Renal cortical epithelial cell (primary cell): ENCODE measurements at regions not wholly inside any gene's neighbourhood (a gene's known extent, or its start where the extent isn't known, plus 50 kb on each side); places are given as distances from the start of the nearest gene placed in this dataset.
"Not testable (repeated sequence)": the region's sequence is repeated elsewhere in the genome, so short reads cannot be mapped to it uniquely, and the experiment has no call there.

Experiments used
- DNase-seq: peaks from one replicate; pipeline ENCODE4 v3.0.0-alpha.2; 2011; ENCODE audit warnings: low read depth

DNA sequence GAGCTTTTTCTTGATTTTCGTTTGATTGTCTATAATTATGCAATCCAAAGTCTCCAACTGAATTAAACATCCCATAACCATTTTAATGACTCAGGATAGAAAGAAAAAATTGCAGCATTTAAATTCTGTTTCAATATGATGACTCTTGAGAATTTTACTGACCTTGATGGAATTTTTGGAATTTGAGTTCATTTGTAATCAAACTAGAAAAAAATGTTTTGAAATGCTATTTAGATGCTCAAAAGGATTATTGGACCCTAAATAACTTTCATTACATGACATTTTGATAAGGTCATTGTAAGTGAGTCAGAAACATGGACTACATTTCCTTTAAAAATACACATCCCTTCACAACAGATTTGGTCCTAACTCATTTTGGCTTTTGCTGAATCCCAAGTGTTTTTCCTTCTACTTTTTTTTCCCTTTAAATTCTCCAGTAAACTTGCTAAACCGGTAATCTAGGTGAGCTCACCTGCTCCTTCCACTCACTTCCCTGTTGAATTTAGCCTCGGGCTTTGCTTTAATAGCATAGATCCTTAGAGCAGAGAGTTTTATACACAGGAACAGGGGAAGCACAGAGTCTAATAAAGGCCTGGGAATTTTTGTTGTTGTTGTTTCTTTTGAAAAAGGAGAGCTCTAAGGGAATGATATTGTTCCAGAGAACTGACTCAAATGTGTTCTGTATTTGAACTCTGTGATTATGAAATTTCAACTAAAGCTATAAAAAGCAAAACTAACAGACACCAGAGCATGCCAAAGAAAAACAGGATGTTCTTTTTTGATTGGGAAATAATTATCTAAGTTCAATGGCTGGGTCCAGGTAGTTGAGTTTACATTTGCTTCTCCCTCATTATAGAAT is 1088.2 kb upstream of the CITED2 start:
- peak; percentile 96 for DNase-seq

DNA sequence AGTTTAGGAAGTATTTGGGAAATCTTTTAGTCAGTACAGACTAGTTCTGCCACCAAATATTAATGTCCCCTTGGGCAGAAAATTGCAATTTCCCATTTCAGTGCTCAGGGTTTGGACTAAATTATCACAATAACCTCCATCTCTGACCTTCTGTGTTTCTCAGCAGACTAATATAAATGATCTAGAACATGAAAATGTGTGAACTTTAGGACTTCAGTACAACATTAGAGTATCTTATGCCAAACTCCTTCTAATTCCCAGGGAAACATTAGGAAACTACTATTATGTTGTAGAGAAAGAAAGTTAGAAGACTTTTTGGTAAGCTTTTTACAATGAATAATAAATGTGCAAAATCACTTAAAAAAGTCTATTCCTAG is 1087.6 kb upstream of the CITED2 start:
- no peak for DNase-seq

DNA sequence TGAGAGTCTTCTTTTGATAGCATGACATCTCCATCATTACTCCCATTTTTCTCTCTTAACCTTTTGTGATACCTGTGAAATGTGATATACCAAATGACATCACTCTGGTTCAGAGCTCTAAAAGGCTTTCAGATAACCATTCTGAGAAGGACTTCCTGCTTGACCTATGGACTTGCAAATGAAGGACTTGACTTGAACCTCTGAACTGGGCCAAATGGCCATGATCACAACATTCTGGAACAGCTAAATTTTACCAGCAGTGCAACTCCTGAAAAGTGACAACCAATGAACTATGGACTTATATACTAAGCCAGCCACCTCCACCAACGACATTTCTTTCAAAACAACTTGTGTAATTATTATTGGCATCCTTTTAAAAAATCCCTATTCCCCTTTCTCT is 1085.8 kb upstream of the CITED2 start:
- no peak for DNase-seq

DNA sequence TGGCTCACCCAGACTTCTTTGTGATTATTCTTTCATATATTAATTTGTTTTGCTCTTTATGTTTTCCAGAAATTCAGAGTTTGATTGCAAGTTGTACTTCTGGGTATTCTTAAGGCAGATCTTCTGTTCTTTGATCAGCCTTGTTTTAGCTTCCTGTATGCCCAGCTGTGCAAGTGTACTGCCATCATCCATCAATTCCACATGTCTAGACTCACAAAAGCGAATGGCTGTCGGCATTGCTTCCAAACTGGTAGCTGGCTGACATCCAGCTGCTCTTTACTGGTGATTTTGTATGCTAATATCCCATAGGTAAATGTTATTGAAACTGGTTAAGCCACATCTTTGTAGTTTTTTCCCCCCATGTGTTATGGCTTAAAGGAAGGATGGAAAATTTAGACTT is 1084.8 kb upstream of the CITED2 start:
- no peak for DNase-seq

DNA sequence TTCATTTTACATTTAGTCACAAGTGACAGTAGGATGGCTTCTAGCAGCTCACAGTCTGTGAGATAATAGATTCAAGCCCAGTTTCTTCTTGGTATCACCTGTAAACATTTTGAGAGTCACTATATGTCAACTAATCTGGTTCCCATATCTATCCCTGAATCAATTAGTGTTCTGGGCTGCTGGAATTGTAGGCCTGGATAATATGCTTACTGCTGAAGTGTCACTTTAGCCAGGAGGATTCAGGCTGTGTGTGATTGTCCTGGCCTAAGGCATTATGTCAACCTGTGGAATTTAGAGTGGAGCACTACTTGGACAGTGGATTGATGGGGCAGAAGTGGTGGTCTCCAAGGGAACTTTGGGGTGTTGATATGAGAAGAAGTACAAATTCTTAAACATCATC is 1071.8 kb upstream of the CITED2 start:
- DNase-seq = no peak

DNA sequence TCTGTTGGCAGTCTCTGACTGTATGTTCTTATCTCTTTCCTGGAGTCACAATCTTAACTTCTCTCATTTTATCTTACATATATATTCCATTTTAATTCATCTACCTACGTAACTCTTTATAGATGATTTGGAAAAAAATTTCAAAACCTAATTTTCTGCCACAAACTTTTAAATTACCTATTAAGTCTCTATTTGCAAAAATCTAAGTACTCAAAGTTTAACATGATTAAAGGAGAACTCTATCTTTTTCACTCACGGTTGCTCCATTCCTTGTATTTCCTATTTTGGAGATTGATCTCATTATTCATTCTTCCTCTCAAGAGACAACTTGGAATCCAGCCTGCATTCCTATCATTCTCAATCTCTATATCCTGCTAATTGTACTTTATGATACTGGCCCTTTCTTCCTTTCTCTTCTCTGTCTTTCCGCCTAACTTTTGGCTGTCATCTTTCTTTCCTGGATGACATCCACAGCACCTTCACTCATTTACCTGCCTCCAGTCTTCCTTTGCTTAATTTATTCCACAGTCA is 1071.1 kb upstream of the CITED2 start:
- DNase-seq = peak; percentile 68

DNA sequence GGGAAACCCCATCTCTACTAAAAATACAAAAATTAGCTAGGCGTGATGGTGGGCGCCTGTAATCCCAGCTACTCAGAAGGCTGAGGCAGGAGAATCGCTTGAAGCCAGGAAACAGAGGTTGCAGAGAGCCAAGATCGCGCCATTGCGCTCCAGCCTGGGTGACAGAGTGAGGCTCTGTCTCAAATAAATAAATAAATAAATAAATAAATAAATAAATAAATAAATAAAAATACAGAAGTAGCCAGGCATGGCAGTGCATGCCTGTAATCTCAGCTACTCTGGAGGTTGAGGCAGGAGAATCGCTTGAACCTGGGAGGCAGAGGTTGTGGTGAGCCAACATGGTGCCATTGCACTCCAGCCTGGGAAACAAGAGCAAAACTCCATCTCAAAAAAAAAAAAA is 1068.7 kb upstream of the CITED2 start:
- not testable (repeated sequence) for DNase-seq

DNA sequence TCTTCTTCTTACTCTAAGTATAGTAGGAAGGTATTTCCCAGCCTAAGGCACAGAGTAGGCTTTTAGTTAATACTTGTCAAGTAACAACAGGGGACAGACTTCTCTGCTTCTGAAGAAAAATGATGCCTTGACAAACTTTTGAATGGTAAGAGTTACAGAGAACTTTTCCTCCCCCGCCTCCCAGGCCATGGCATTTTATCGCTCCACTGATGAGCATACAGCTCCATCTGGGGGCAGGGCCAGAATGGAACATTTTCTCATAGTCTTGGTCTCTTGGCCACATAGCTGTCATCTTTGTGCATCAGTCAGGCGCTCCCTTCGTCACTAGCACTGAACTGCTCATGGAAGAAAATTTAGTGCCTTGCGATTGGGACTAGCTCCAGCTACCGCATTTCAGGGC is 1066.8 kb upstream of the CITED2 start:
- peak; percentile 63 for DNase-seq

DNA sequence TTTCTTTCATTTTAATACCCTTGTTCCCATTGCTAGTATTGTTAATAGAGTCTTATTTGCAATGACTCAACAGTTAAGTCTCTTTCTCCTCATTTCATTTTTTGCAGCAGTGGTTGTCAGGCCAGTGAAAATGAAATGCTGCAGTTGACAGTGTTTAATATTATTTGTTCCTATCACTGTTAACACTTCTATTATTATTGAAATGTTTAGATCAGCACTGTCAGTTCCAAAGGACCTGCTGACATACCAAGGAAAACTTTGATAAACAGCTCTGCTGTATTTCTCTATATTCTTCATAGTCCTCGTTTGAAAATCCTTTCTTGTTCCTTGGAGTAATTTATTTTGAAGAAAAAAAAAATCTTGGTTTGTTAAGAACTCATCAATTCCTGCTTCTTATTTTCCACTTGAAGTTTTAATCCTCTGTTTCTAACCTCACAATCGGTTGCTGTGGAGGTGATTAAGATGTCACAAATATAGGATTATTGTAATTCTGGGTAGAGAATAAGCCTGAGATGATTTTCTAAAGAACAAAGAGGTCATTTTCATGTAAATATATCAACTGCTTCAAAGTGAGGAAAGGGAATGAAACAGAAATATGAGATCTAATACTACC is 1065.9 kb upstream of the CITED2 start:
- DNase-seq = no peak

DNA sequence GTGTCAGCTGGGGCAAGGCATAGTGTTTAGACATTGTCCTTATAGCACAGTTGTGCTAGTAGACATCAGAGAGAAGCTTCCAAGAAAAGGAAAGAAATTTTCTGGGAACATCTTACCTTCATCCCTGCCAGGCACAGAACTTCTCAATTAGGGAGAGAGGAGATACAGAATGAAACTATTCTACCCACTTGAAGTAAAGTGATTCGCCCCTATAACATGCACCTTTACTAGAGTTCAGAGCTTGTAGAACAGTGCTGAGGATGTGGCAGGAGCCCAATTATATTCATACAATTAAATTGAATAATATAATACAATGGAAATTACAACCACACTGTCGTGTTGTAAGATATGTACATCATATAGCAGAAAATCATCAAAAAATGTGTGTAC is 1063.9 kb upstream of the CITED2 start:
- peak; percentile 22 for DNase-seq

DNA sequence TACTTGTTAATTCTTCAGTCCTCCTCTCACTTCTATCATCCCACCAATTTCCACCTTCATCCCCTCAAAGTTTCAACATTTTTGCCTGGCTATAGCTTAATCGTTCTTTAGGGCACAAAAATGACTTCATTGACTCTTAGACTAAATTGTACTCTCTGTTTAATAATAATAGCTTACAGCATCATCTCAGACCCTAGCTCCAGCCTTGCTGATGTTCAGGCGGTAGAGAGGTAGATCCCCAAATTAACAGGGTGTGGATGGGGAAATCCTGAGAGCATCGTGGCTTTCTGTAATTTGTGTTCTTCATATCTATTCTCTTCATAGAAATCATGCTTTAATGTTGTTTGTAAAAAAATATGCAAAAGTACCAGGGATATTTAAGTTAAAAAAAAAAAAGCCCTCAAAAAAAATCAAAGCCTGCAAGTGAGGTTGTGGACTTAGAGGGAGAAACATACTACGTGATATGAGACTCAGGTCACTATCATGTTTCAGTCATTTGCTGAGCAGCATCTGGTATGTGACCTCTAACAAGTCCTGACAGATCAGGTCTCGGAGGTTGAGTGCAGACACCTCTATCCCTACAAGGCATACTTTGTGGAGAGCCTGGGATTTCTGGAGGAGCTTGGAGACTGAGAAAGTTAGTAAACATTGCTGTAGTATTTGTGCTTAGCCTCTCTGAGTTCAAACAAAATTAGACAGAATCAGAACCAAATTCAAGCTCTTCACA is 1063.3 kb upstream of the CITED2 start:
- DNase-seq = no peak

DNA sequence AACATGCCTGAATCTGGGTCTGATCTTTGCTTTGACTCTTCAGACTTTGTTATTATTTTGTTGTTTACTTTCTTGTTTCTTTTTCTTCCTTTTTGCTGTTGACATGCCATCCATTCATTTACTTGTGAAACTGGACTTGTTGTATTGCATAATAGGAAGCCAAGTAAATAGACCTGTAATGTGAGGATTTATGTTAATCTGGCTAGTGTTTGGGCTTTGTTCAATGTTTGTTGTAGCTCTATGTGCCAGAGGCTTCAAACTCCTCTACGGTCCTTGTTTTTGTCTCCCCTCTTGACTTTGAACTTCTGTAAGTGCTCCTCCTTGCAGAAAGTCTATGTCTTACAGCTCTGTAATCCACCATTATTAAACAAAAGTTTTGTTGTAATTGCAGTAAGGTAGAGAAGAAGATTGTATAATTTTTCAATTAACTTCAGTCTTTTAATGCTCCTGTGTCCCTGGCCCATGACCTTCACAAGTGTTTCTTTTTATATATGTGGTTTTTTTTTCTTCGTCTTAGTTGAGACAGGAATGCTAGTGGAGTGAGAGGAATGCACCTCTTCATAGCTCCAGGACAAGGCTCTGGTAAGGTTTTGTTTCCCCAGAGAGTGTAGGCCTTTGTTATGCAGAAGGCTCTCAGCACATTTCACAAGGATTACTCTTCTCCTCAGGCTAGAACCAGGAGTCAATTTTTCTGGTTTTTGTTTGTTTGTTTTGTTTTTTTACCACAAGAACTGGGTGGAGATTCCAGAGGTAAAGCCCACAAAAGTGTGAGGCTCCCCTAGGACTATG is 1061.8 kb upstream of the CITED2 start:
- peak; percentile 97 for DNase-seq

DNA sequence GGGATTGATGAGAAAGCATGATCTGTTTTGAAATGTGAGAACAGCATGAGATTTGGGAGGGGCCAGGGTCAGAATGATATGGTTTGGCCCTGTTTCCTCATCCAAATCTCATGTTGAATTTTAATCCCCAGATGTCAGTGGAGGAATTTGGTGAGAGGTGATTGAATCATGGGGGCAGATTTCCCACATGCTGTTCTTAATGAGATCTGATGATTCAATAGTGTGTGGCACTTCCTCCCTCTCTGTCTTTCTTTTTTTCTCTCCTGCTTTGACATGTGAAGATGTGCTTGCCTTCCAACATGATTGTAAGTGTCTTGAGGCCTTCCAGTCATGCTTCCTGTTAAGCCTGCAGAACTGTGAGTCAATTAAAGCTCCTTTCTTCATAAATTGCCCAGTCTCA is 1060.3 kb upstream of the CITED2 start:
- DNase-seq = no peak

DNA sequence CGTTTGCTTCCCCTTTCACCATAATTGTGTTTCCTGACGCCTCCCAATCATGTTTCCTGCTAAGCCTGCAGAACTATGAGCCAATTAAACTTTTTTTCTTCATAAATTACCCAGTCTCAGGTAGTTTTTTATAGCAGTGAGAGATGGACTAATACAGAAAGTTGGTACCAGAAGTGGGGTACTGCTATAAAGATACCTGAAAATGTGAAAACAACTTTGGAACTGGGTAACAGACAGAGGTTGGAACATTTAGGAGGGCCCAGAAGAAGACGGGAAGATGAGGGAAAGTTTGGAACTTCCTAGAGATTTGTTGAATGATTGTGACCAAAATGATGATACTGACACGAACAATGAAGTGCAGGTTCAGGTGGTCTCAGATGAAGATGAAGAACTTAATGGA is 1058.6 kb upstream of the CITED2 start:
- no peak for DNase-seq

DNA sequence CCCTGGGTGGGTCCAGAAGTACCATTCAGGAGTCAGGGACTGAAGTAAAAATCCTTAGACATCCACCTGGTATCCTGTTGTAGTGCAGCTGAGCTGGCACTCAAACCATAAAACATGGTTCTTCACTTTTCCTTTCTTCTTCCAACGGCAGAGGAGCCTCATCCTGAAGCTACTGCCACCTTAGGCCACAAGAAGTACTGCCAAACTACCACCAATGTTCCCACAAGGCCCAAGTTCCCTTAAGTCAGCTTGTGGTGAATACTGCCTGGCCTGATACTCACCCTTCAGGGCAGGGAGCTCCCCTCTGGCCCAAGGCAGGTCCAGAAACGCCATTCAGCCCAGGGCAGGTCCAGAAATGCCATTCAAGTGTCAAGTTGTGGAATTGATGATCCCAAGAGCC is 1053.4 kb upstream of the CITED2 start:
- DNase-seq = no peak

DNA sequence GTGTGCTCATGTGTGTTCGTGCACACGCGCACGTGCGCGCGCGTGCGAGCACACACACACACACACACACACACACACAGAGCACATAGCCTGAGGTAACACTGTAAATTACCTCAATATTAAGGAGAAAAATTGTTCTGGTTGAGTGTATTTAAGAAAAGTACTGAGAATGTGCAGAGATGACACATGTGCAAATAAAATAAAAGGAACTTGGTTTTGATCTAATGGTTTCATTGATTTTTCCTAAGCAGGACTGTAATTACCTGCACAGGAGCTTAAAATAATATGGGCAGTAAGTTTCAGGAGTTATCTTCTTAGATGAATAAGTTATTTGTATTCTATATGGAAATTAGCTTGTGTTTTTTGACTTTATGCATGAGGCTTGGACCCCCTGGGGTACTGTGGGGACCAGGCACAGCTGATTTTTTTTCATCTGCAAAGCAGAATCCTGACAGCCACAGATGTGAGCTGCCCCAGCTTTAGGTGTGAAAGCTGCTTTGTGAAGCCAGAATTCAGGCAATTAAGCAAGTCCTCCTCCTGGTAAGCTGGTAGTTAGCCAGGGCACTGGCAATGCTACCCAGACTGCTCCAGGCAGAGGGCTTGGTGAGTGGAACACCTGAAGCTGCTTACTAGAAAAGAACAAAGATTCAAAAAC is 1040.6 kb upstream of the CITED2 start:
- DNase-seq = no peak

DNA sequence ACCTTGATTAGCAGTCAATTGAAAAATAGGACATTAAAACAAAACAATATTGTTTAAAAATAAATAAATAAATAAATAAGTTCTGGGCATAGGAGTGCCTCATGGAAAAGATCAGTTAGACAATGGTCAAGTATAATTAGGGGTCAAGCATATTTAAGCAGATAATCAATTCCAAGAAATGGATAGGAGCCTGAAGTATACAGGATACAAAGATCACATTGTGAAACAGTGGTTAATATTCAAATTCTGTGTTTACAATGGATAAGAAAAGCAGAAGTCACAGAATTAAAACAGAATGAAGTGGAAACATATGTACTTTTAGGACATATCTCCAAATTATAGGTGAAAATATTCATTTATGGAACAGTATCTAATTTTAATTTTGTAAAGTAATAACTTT is 1028.6 kb upstream of the CITED2 start:
- no peak for DNase-seq

DNA sequence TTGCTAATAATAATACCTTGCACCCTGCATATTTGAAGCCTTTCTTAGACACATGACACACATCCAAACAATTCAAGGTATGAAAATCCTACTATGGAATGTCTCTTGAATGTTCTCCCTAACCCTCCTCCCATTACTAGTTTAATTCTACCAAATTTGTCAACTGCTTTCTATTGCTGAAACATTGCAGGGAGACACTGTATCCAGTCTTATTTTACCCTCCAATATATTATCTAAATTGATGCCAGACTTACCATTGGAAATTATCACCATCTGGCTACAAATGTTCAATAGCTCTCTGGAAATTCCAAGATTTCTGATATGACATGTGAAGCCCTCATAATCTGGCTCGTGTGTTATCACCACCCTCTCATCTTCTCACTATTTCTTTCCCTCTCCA is 1027.3 kb upstream of the CITED2 start:
- DNase-seq = peak; percentile 26

DNA sequence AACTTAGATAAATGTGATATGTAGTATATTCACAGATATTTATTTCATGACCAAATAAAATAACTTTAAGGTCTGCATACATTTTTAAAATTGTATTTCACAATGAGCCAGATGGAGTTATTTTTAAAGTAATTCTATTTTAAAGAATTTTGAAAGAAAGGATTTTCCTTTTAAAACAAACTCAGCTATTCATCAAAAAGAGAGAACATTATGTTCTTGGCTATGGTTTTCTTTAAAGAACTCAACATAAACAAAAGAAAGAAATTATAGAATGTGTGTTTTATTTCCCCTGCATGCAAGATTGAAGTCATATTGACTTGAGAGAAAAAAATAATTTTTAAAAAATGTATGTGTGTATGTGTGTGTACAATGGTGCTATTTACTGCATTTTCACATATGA is 1023.6 kb upstream of the CITED2 start:
- no peak for DNase-seq

DNA sequence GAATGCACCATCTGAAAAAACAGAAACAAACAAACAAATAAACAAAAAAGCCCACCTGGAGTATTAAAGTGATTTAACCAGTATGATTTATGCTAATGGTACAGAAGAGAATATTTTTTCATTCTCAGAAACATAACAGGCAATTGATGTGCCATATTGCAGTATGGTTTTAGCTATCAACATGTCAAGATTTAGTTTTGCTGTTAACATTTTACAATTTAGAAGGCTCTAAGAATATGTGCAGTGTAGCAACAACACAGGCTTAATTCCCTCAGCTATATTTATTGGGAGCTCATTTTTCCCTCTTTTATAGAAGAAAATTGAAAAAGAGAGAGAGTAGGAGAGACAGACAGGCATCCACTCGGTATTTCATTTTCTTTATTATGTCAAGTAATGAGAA is 1022.7 kb upstream of the CITED2 start:
- DNase-seq = no peak
